Ovary (tissue), 7 donors: ENCODE measurements at regions not wholly inside any gene's neighbourhood (a gene's known extent, or its start where the extent isn't known, plus 50 kb on each side); places are given as distances from the start of the nearest gene placed in this dataset.

Source experiments
- DNase-seq, 5 donors: peaks; one replicate each; pipeline ENCODE4 v3.0.0-alpha.2; 2019 to 2020
- H3K27ac ChIP-seq, 2 donors: fragments of 200-600 bp; one replicate each; pipeline versions ENCODE4 v1.5.1 to v1.8.0; 2019 to 2022
- H3K27me3 ChIP-seq: fragments of 200-600 bp; one replicate; pipeline ENCODE4 v1.8.0; 2022
- H3K36me3 ChIP-seq: fragments of 200-600 bp; sonication (generic); one replicate; pipeline ENCODE4 v1.5.1; 2019
- H3K4me1 ChIP-seq: one replicate; pipeline ENCODE4 v1.8.1; 2013; ENCODE audit warnings: mild to moderate bottlenecking, moderate library complexity; ENCODE audit not compliant: insufficient read depth
- H3K4me3 ChIP-seq: fragments of 200-600 bp; sonication (generic); one replicate; pipeline ENCODE4 v1.5.1; 2017
- H3K9me3 ChIP-seq, 2 donors: fragments of 200-600 bp in 1 of 2; sonication (generic) in 1 of 2; one replicate each; pipeline versions ENCODE4 v1.5.1 to v1.8.1; 2013 to 2019; ENCODE audit warnings: mild to moderate bottlenecking in 1 of 2, moderate library complexity in 1 of 2
- EP300 ChIP-seq: sonication (generic); formaldehyde crosslinking; IDR thresholded peaks from one replicate; pipeline ENCODE4 v1.6.1; 2017; ENCODE audit warnings: antibody characterized with exemption
- POLR2A ChIP-seq: fragments of 450-650 bp; IDR thresholded peaks from one replicate; pipeline ENCODE4 v1.6.1; 2017; ENCODE audit warnings: antibody characterized with exemption, mild to moderate bottlenecking, moderate library complexity
- WGBS, 3 donors: extraction: QIAGEN DNeasy Blood & Tissue Kit in 1 of 3; methylation state at CpG; one replicate each; pipeline versions ENCODE4 v1.1.5 to v1.1.7; 2013 to 2017; 5-methylcytosine and 5-hydroxymethylcytosine counted together
- intact Hi-C, 4 donors: fragments of 100-400 bp; cut with DNase I; formaldehyde crosslinking; loops; one replicate each; pipeline versions ENCODE4 v1.11.0 to v1.15.1; 2022 to 2023
- TF ChIP-seq, protein P1 (sequence below), 3 donors: fragments of 450-650 bp in 2 of 3; fragments of 200-600 bp in 1 of 3; IDR thresholded peaks; one replicate each; pipeline versions ENCODE4 v1.5.1 to v1.8.0; 2016 to 2022; ENCODE audit warnings: antibody characterized with exemption in 3 of 3, mild to moderate bottlenecking in 1 of 3
- donor health status: DM: no; HTN: no; CAD: no; lungs with moderate emphysema.
- donor health status: DM: no; HTN: no; CAD: no.
- donor health status: Bipolar disorder and iron deficiency.
- donor health status: DM: no; HTN: no; CAD: no.
- donor health status: DM: yes; HTN: yes; CAD: no.

DNA sequence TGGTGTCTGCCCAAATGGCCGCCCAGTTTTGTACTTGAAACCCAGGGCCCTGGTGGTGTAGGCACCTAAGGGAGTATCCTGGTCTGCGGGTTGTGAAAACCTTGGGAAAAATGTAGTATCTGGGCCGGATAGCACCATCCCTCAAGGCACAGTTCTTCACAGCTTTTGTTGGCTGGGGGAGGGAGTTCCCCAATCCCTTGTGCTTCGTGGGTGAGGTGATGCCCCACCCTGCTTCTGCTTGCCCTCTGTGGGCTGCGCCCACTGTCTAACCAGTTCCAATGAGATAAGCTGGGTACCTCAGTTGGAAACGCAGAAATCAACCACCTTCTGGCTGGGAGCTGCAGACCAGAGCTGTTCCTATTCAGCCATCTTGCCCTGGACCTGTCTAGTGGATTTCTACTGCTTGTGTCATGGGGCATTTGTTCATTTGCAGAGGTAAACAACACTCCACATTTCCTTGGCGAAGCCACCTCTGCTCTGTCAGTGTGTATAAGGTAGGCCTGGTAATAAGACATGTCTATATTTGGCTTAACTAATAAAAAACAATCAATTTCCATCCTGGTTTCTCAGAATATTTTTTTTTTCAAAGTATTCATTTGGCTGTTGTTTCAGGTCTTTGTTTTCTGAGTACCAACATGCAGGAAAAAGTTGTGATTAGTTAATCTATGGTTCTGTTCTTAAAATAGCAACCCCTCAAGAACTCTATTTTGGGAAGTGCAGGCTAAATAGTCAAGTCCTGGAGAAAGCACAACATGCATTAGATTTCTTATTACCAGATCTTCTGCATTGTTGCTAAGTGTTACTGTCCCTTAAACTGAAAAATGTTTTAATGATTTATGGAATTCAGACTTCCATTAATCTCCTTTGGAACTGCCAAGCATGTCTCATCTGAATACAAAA is 304.3 kb downstream of the ZIC1 start:
- DNase-seq: no peak
- intact Hi-C loops: no loop called here
- H3K4me3 ChIP-seq: no peak overlapping the region
- no peaks in the 10 kb centered on the region for H3K4me1 ChIP-seq
- H3K36me3 ChIP-seq: no peaks in the 10 kb centered on the region
- no peak for TF ChIP-seq EP300
- TF ChIP-seq, protein P1, sequence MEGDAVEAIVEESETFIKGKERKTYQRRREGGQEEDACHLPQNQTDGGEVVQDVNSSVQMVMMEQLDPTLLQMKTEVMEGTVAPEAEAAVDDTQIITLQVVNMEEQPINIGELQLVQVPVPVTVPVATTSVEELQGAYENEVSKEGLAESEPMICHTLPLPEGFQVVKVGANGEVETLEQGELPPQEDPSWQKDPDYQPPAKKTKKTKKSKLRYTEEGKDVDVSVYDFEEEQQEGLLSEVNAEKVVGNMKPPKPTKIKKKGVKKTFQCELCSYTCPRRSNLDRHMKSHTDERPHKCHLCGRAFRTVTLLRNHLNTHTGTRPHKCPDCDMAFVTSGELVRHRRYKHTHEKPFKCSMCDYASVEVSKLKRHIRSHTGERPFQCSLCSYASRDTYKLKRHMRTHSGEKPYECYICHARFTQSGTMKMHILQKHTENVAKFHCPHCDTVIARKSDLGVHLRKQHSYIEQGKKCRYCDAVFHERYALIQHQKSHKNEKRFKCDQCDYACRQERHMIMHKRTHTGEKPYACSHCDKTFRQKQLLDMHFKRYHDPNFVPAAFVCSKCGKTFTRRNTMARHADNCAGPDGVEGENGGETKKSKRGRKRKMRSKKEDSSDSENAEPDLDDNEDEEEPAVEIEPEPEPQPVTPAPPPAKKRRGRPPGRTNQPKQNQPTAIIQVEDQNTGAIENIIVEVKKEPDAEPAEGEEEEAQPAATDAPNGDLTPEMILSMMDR (IDR thresholded peaks at IDR 0.05): no peak
- WGBS, 3 donors: 75 to 82% (median 77%) methylated on average over 7 of the region's 7 CpGs
- H3K9me3 ChIP-seq: no peaks in the 10 kb centered on the region
- no peaks in the 10 kb centered on the region for H3K27me3 ChIP-seq
- H3K27ac ChIP-seq: no peak overlapping the region

GRCh38 chr3:147729641-147730040 is 320.5 kb downstream of the ZIC1 start:
- no peaks in the 10 kb centered on the region for H3K36me3 ChIP-seq
- no peaks in the 10 kb centered on the region for H3K9me3 ChIP-seq
- H3K27ac ChIP-seq: no peak overlapping the region
- H3K27me3 ChIP-seq: no peaks in the 10 kb centered on the region
- DNase-seq: no peak
- intact Hi-C loops: no loop called here
- no peaks in the 10 kb centered on the region for H3K4me1 ChIP-seq
- H3K4me3 ChIP-seq: no peak overlapping the region
- TF ChIP-seq EP300 (no peak), POLR2A (no peak)
- TF ChIP-seq, protein P1 (IDR thresholded peaks at IDR 0.05): no peak
- WGBS, 3 donors: 73 to 78% (median 75%) methylated on average over 2 of the region's 2 CpGs

DNA sequence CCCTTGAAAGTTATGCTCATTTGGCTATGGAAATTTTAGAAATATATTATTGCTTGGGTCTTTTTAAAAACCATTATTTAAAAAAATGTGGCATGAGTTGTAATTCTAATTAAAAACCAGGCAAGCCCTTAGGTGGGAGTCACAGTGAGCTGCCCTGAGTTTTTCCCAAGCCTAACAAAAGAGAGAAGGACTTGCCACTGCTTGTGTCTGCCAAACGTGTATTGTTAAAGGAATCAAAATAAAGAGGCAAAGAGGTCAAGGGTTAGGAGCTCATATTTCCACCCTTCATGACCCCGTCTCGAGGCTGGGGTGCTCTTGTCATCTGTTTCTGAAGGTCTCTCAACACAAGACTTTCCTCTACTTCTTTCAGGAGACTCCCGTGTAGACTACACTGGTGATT is 321.1 kb downstream of the ZIC1 start:
- no peak overlapping the region for H3K27ac ChIP-seq
- WGBS, 3 donors: 7 to 20% (median 12%) methylated on average over 4 of the region's 4 CpGs
- intact Hi-C loops: no loop called here
- no peak for DNase-seq
- H3K9me3 ChIP-seq: no peaks in the 10 kb centered on the region
- H3K36me3 ChIP-seq: no peaks in the 10 kb centered on the region
- no peaks in the 10 kb centered on the region for H3K4me1 ChIP-seq
- no peak overlapping the region for H3K4me3 ChIP-seq
- TF ChIP-seq POLR2A (no peak), EP300 (no peak)
- TF ChIP-seq, protein P1 (IDR thresholded peaks at IDR 0.05): no peak
- H3K27me3 ChIP-seq: no peaks in the 10 kb centered on the region

- no peaks in the 10 kb centered on the region for H3K36me3 ChIP-seq
- H3K9me3 ChIP-seq: no peaks in the 10 kb centered on the region
- intact Hi-C loops: no loop called here
- 11 to 16% (median 12%) methylated on average over 2 of the region's 2 CpGs for WGBS, 3 donors
- no peak for DNase-seq
- H3K4me3 ChIP-seq: no peak overlapping the region
- no peak overlapping the region for H3K27ac ChIP-seq
- H3K4me1 ChIP-seq: no peaks in the 10 kb centered on the region
- no peaks in the 10 kb centered on the region for H3K27me3 ChIP-seq
- TF ChIP-seq POLR2A (no peak), EP300 (no peak)
- TF ChIP-seq, protein P1 (IDR thresholded peaks at IDR 0.05): no peak
Observed at GRCh38 chr3:147733217-147733616, 324.1 kb downstream of the ZIC1 start.
